H1 (cell line): ENCODE measurements at regions not wholly inside any gene's neighbourhood (a gene's known extent, or its start where the extent isn't known, plus 50 kb on each side); places are given as distances from the start of the nearest gene placed in this dataset.

Experiments used
- CTCF ChIA-PET: fragments of 300-600 bp; sonication (Branson Sonifier 250); formaldehyde crosslinking; loops from one replicate; lab custom pipeline; 2021; ENCODE audit not compliant: partially characterized antibody; lab: Charles Lee
- POLR2A ChIA-PET: fragments of 300-600 bp; sonication (Branson Sonifier 250); formaldehyde crosslinking; loops from one replicate; lab custom pipeline; 2021; ENCODE audit warnings: inconsistent platforms; ENCODE audit not compliant: partially characterized antibody; lab: Charles Lee
- DNase-seq, 2 experiments: peaks; one replicate each; pipeline versions ENCODE4 v3.0.0 to v3.0.0-alpha.2; 2010 to 2022; ENCODE audit warnings: low spot score in 2 of 2, low read depth in 1 of 2, mixed read lengths in 1 of 2
- FAIRE-seq: peaks from 2 replicates; lab custom pipeline; 2011; peaks lifted over from hg19 to GRCh38; lab: Jason Lieb, UNC
- H2AFZ ChIP-seq: 2 replicates; pipeline ENCODE4 v1.8.1; 2012; ENCODE audit warnings: low read length, inconsistent platforms
- H2AK5ac ChIP-seq: 2 replicates; pipeline ENCODE4 v1.6.1; 2013; ENCODE audit warnings: low read depth, low read length
- H2BK120ac ChIP-seq: replicated peaks from 2 replicates; pipeline ENCODE3; 2013; ENCODE audit warnings: low read depth, low read length, inconsistent platforms
- H2BK12ac ChIP-seq: 2 replicates; pipeline ENCODE4 v1.6.1; 2013; ENCODE audit warnings: low read depth, low read length
- H2BK15ac ChIP-seq: 2 replicates; pipeline ENCODE4 v1.6.1; 2013; ENCODE audit warnings: low read length
- H2BK20ac ChIP-seq: 2 replicates; pipeline ENCODE4 v1.6.1; 2013; ENCODE audit warnings: low read length
- H2BK5ac ChIP-seq: 2 replicates; pipeline ENCODE4 v1.6.1; 2013; ENCODE audit warnings: low read depth, low read length
- H3K14ac ChIP-seq: 2 replicates; pipeline ENCODE4 v1.6.1; 2013; ENCODE audit warnings: inconsistent platforms; ENCODE audit not compliant: insufficient read length
- H3K18ac ChIP-seq: 2 replicates; pipeline ENCODE4 v1.6.1; 2013; ENCODE audit warnings: low read length; ENCODE audit errors: extremely low read depth
- H3K23ac ChIP-seq: 2 replicates; pipeline ENCODE4 v1.6.1; 2013; ENCODE audit warnings: inconsistent platforms; ENCODE audit not compliant: insufficient read length
- H3K23me2 ChIP-seq: 2 replicates; pipeline ENCODE4 v1.6.1; 2013; ENCODE audit warnings: low read depth, low read length
- H3K27ac ChIP-seq: 2 replicates; pipeline ENCODE4 v1.6.1; 2011; ENCODE audit warnings: low read depth, low read length, inconsistent platforms
- H3K27me3 ChIP-seq, 4 experiments: replicated peaks in 1 of 4; 1 replicate in 1 of 4; 2 replicates in 3 of 4; pipeline versions ENCODE4 v1.6.1 to v1.8.1; 2011 to 2013; ENCODE audit warnings: low read length in 3 of 4, mild to moderate bottlenecking in 3 of 4, inconsistent platforms in 2 of 4, mixed read lengths in 2 of 4, moderate library complexity in 1 of 4; ENCODE audit not compliant: control insufficient read depth in 3 of 4, insufficient read depth in 3 of 4; ENCODE audit errors: extremely low read depth in 1 of 4
- H3K36me3 ChIP-seq, 4 experiments: 2 replicates each; pipeline versions ENCODE4 v1.6.1 to v1.8.1; 2011 to 2013; ENCODE audit warnings: mild to moderate bottlenecking in 4 of 4, low read length in 3 of 4, moderate library complexity in 2 of 4, control low read depth in 1 of 4, inconsistent platforms in 1 of 4; ENCODE audit not compliant: insufficient read depth in 4 of 4, control insufficient read depth in 2 of 4
- H3K4ac ChIP-seq: replicated peaks from 2 replicates; pipeline ENCODE3; 2013; ENCODE audit warnings: low read length, low read depth, mixed read lengths, inconsistent platforms; ENCODE audit not compliant: insufficient read length
- H3K4me1 ChIP-seq, 4 experiments: replicated peaks in 1 of 4; 1 replicate in 1 of 4; 2 replicates in 3 of 4; pipeline versions ENCODE4 v1.6.1 to v1.8.1; 2011 to 2013; ENCODE audit warnings: low read length in 3 of 4, inconsistent platforms in 2 of 4, mixed read lengths in 1 of 4; ENCODE audit not compliant: insufficient read depth in 4 of 4, control insufficient read depth in 3 of 4
- H3K4me2 ChIP-seq, 2 experiments: 2 replicates each; pipeline versions ENCODE4 v1.6.1 to v1.8.1; 2011 to 2013; ENCODE audit warnings: low read depth in 2 of 2, low read length in 2 of 2, control low read depth in 1 of 2, inconsistent platforms in 1 of 2, mild to moderate bottlenecking in 1 of 2; ENCODE audit not compliant: insufficient read depth in 1 of 2
- H3K4me3 ChIP-seq, 4 experiments: fragments of 200-600, 300-600 bp in 1 of 4; sonication (generic), shearing (Covaris generic), sonication (Bioruptor Twin) in 1 of 4; 2 replicates each; pipeline versions ENCODE4 v1.5.1 to v1.8.1; 2011 to 2016; ENCODE audit warnings: low read length in 4 of 4, low read depth in 3 of 4, control low read depth in 2 of 4, inconsistent platforms in 2 of 4, mild to moderate bottlenecking in 2 of 4, mixed read lengths in 1 of 4, moderate library complexity in 1 of 4; ENCODE audit not compliant: insufficient read depth in 2 of 4; ENCODE audit errors: extremely low read depth in 1 of 4
- H3K56ac ChIP-seq: replicated peaks from 2 replicates; pipeline ENCODE3; 2013; ENCODE audit warnings: low read depth, mild to moderate bottlenecking, mixed read lengths, low read length, inconsistent platforms; ENCODE audit not compliant: insufficient read length
- H3K79me1 ChIP-seq: 2 replicates; pipeline ENCODE4 v1.6.1; 2013; ENCODE audit warnings: low read depth, low read length, control low read depth
- H3K79me2 ChIP-seq, 2 experiments: 2 replicates each; pipeline versions ENCODE4 v1.6.1 to v1.8.1; 2012 to 2013; ENCODE audit warnings: low read length in 2 of 2, mild to moderate bottlenecking in 2 of 2, inconsistent platforms in 1 of 2; ENCODE audit not compliant: insufficient read depth in 2 of 2, control insufficient read depth in 1 of 2
- H3K9ac ChIP-seq, 4 experiments: replicated peaks in 1 of 4; 1 replicate in 1 of 4; 2 replicates in 3 of 4; pipeline versions ENCODE4 v1.6.1 to v1.8.1; 2011 to 2013; ENCODE audit warnings: low read depth in 3 of 4, low read length in 3 of 4, control low read depth in 2 of 4, mild to moderate bottlenecking in 2 of 4, moderate library complexity in 2 of 4, inconsistent platforms in 1 of 4; ENCODE audit errors: extremely low read depth in 1 of 4
- H3K9me3 ChIP-seq, 2 experiments: 2 replicates each; pipeline versions ENCODE4 v1.6.1 to v1.8.1; 2012 to 2013; ENCODE audit warnings: mild to moderate bottlenecking in 2 of 2, moderate library complexity in 2 of 2, control low read depth in 1 of 2, inconsistent platforms in 1 of 2, low read depth in 1 of 2, low read length in 1 of 2, mixed read lengths in 1 of 2; ENCODE audit not compliant: insufficient read depth in 2 of 2
- H4K20me1 ChIP-seq, 2 experiments: replicated peaks in 1 of 2; 2 replicates each; pipeline versions ENCODE3 to v1.8.1; 2011 to 2013; ENCODE audit warnings: inconsistent platforms in 2 of 2, low read length in 2 of 2, mild to moderate bottlenecking in 1 of 2; ENCODE audit not compliant: insufficient read depth in 2 of 2, control insufficient read depth in 1 of 2
- H4K5ac ChIP-seq: 2 replicates; pipeline ENCODE4 v1.6.1; 2013; ENCODE audit warnings: low read length, low read depth, mixed read lengths, inconsistent platforms; ENCODE audit not compliant: insufficient read length
- H4K8ac ChIP-seq: 2 replicates; pipeline ENCODE4 v1.8.0; 2013; ENCODE audit warnings: mild to moderate bottlenecking, moderate library complexity, low read length, inconsistent platforms; ENCODE audit not compliant: insufficient read depth; ENCODE audit errors: extremely low read depth
- H4K91ac ChIP-seq: replicated peaks from 2 replicates; pipeline ENCODE3; 2013; ENCODE audit warnings: low read length, mixed read lengths, inconsistent platforms; ENCODE audit not compliant: insufficient read length
- CHD2 ChIP-seq: IDR thresholded peaks from 2 replicates; pipeline ENCODE4 v1.6.1; 2012; ENCODE audit warnings: low read length, improper control_type of control experiment
- POLR2AphosphoS5 ChIP-seq: IDR thresholded peaks from 2 replicates; pipeline ENCODE4 v1.6.1; 2011; ENCODE audit warnings: low read depth, low read length
- RXRA ChIP-seq: IDR thresholded peaks from 2 replicates; pipeline ENCODE4 v1.6.1; 2011; ENCODE audit warnings: low read depth, mild to moderate bottlenecking, low read length, moderate library complexity; ENCODE audit not compliant: insufficient read depth
- ZNF274 ChIP-seq: IDR thresholded peaks from 2 replicates; pipeline ENCODE4 v1.7.0; 2012; ENCODE audit warnings: low read length, borderline replicate concordance; ENCODE audit errors: extremely low read depth
- WGBS, 2 experiments: shearing (Covaris generic) in 1 of 2; methylation state at CpG; one replicate each; pipeline versions ENCODE4 v1.1.6 to v1.1.7; 2013 to 2015; ENCODE audit warnings: low lambda C conversion rate in 2 of 2, mixed read lengths in 2 of 2, inconsistent platforms in 1 of 2, low coverage in 1 of 2, missing lambda C conversion rate in 1 of 2; ENCODE audit not compliant: insufficient replicate concordance in 2 of 2, insufficient coverage in 1 of 2, insufficient read length in 1 of 2; ENCODE audit errors: extremely low coverage in 1 of 2, missing lambda C conversion rate in 1 of 2; 5-methylcytosine and 5-hydroxymethylcytosine counted together
- TF ChIP-seq, protein P1 (sequence below): IDR thresholded peaks from 2 replicates; pipeline ENCODE4 v1.6.1; 2011; ENCODE audit warnings: low read depth, mild to moderate bottlenecking, low read length; ENCODE audit not compliant: insufficient read depth

DNA sequence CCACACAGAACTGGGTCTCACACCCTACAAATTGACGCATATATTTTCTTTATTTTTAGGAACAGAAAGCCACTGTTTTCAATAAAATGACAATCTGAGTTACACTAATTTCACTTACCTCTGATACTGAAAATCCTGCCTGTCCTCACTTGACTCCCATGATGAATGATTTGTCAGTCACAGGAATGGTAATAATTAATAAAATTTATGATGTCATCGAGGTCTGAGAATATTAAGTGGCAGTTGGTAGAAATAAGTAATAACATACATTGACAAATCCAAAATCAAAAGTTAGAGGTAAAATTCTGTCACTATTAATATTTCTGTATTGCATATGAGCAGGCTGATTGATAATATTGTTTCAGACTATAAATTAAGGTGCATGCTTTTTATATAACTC, 418.7 kb upstream of the RGS18 start:
- no peaks in the 10 kb centered on the region for H3K79me1 ChIP-seq
- no peak overlapping the region for H2BK15ac ChIP-seq
- no peak overlapping the region for H3K56ac ChIP-seq
- H3K36me3 ChIP-seq = no peaks in the 10 kb centered on the region
- ChIA-PET POLR2A (no interaction called here), CTCF (no interaction called here)
- H3K18ac ChIP-seq = no peak overlapping the region
- H3K79me2 ChIP-seq = no peaks in the 10 kb centered on the region
- H3K23ac ChIP-seq = no peak overlapping the region
- no peaks in the 10 kb centered on the region for H4K20me1 ChIP-seq
- H4K5ac ChIP-seq = no peak overlapping the region
- no peaks in the 10 kb centered on the region for H3K9me3 ChIP-seq
- H3K27me3 ChIP-seq = no peaks in the 10 kb centered on the region
- no peaks in the 10 kb centered on the region for H3K4me1 ChIP-seq
- no peak overlapping the region for H2BK20ac ChIP-seq
- H4K91ac ChIP-seq = no peak overlapping the region
- no peak overlapping the region for H3K9ac ChIP-seq
- no peak overlapping the region for H3K4me3 ChIP-seq
- no peak overlapping the region for H2AK5ac ChIP-seq
- FAIRE-seq = no peak
- no peak overlapping the region for H3K14ac ChIP-seq
- no peak overlapping the region for H3K4ac ChIP-seq
- H2AFZ ChIP-seq = no peak overlapping the region
- H3K27ac ChIP-seq = no peak overlapping the region
- no peak overlapping the region for H2BK120ac ChIP-seq
- H3K23me2 ChIP-seq = no peaks in the 10 kb centered on the region
- WGBS, 2 experiments = 100% methylated on average over 2 of the region's 2 CpGs; no CpG with 5 or more reads in 1 of the 2 experiments
- TF ChIP-seq, protein P1, sequence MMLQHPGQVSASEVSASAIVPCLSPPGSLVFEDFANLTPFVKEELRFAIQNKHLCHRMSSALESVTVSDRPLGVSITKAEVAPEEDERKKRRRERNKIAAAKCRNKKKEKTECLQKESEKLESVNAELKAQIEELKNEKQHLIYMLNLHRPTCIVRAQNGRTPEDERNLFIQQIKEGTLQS = no peak
- TF ChIP-seq RXRA (no peak), ZNF274 (no peak), POLR2AphosphoS5 (no peak), CHD2 (no peak)
- TF ChIP-seq, all 59 proteins: peak for 0
- Histone ChIP-seq H3K4me2 (no peak overlapping the region), H2BK12ac (no peak overlapping the region), H2BK5ac (no peak overlapping the region), H4K8ac (no peak overlapping the region)
- no peak for DNase-seq
